OCI-LY3 (cell line): ENCODE measurements at regions not wholly inside any gene's neighbourhood (a gene's known extent, or its start where the extent isn't known, plus 50 kb on each side); places are given as distances from the start of the nearest gene placed in this dataset.

Experiments
- H2AFZ ChIP-seq: fragments of 200-600, 300-600 bp; shearing (Covaris generic); 2 replicates; pipeline ENCODE4 v1.6.0; 2014; ENCODE audit warnings: antibody characterized with exemption, low read depth, low read length
- H3K27ac ChIP-seq: fragments of 200-600, 300-600 bp; sonication (generic); 2 replicates; pipeline ENCODE4 v1.5.1; 2014; ENCODE audit warnings: mild to moderate bottlenecking, low read length, moderate library complexity, mixed read lengths
- H3K27me3 ChIP-seq: fragments of 200-600, 300-600 bp; sonication (generic); 2 replicates; pipeline ENCODE4 v1.6.1; 2014; ENCODE audit warnings: low read depth, low read length, mixed read lengths
- H3K36me3 ChIP-seq: fragments of 200-600, 300-600 bp; sonication (generic); replicated peaks from 2 replicates; pipeline ENCODE3; 2014; ENCODE audit warnings: low read depth, low read length, mixed read lengths
- H3K4me1 ChIP-seq: fragments of 300-600, 200-600 bp; sonication (generic); 2 replicates; pipeline ENCODE4 v1.6.1; 2014; ENCODE audit warnings: low read length, mixed read lengths
- H3K4me2 ChIP-seq: fragments of 200-600, 300-600 bp; sonication (generic); 2 replicates; pipeline ENCODE4 v1.6.1; 2014; ENCODE audit warnings: low read length, mixed read lengths
- H3K4me3 ChIP-seq: fragments of 300-600, 200-600 bp; sonication (generic); 2 replicates; pipeline ENCODE4 v1.5.1; 2014; ENCODE audit warnings: antibody characterized with exemption, mild to moderate bottlenecking, low read length, moderate library complexity
- H3K79me2 ChIP-seq: fragments of 300-600, 200-600 bp; shearing (Covaris generic); 2 replicates; pipeline ENCODE4 v1.6.1; 2014; ENCODE audit warnings: mild to moderate bottlenecking, low read length, mixed read lengths
- H3K9ac ChIP-seq: fragments of 300-600, 200-600 bp; shearing (Covaris generic); 2 replicates; pipeline ENCODE4 v1.6.0; 2014; ENCODE audit warnings: mild to moderate bottlenecking, low read length, moderate library complexity
- H3K9me3 ChIP-seq: fragments of 200-600, 300-600 bp; shearing (Covaris generic); 2 replicates; pipeline ENCODE4 v1.6.1; 2014; ENCODE audit warnings: low read length, mixed read lengths; ENCODE audit not compliant: insufficient read depth
- H4K20me1 ChIP-seq: fragments of 200-600, 300-600 bp; sonication (generic); 2 replicates; pipeline ENCODE4 v1.6.1; 2016; ENCODE audit warnings: low read length, mixed read lengths; ENCODE audit not compliant: insufficient read depth
- CTCF ChIP-seq: fragments of 200-600, 300-600 bp; sonication (generic); IDR thresholded peaks from 2 replicates; pipeline ENCODE4 v1.5.1; 2014; ENCODE audit warnings: antibody characterized with exemption, low read length, low read depth
- EZH2phosphoT487 ChIP-seq: fragments of 200-600 bp; shearing (Covaris generic); IDR thresholded peaks from 2 replicates; pipeline ENCODE4 v1.6.1; 2018; ENCODE audit warnings: antibody characterized with exemption, mixed run types, low read depth

GRCh38 chrX:128883650-128884049 lies 639.6 kb downstream of the SMARCA1 start:
- Histone ChIP-seq H3K27ac (no peak overlapping the region), H3K4me1 (no peaks in the 10 kb centered on the region), H3K9ac (no peak overlapping the region), H3K4me2 (no peak overlapping the region), H3K79me2 (no peaks in the 10 kb centered on the region), H3K4me3 (no peak overlapping the region), H3K9me3 (no peaks in the 10 kb centered on the region), H2AFZ (no peak overlapping the region), H4K20me1 (no peaks in the 10 kb centered on the region), H3K36me3 (no peaks in the 10 kb centered on the region), H3K27me3 (no peaks in the 10 kb centered on the region)
- TF ChIP-seq EZH2phosphoT487 = no peak
- TF ChIP-seq CTCF = no peak

- Histone ChIP-seq H3K9ac (no peak overlapping the region), H3K27ac (no peak overlapping the region), H3K9me3 (no peaks in the 10 kb centered on the region), H3K4me3 (no peak overlapping the region), H2AFZ (no peak overlapping the region), H3K4me2 (no peak overlapping the region), H3K27me3 (no peaks in the 10 kb centered on the region), H3K79me2 (no peaks in the 10 kb centered on the region), H4K20me1 (no peaks in the 10 kb centered on the region), H3K36me3 (no peaks in the 10 kb centered on the region), H3K4me1 (peaks cover 7% of the 10 kb centered on the region)
- no peak for TF ChIP-seq CTCF
- no peak for TF ChIP-seq EZH2phosphoT487
These were observed 652.9 kb downstream of the SMARCA1 start for GRCh38 chrX:128870361-128870760.

- TF ChIP-seq EZH2phosphoT487 (no peak), CTCF (no peak)
- H2AFZ ChIP-seq = no peak overlapping the region
- no peak overlapping the region for H3K4me2 ChIP-seq
- no peaks in the 10 kb centered on the region for H3K36me3 ChIP-seq
- H3K4me1 ChIP-seq = peaks cover 7% of the 10 kb centered on the region
- H3K27me3 ChIP-seq = no peaks in the 10 kb centered on the region
- H3K27ac ChIP-seq = no peak overlapping the region
- no peaks in the 10 kb centered on the region for H4K20me1 ChIP-seq
- no peaks in the 10 kb centered on the region for H3K79me2 ChIP-seq
- no peak overlapping the region for H3K9ac ChIP-seq
- no peak overlapping the region for H3K4me3 ChIP-seq
- no peaks in the 10 kb centered on the region for H3K9me3 ChIP-seq
These were observed 660.7 kb downstream of the SMARCA1 start for GRCh38 chrX:128862557-128862956.

- H3K4me1 ChIP-seq = no peaks in the 10 kb centered on the region
- H3K27ac ChIP-seq = no peak overlapping the region
- H3K9me3 ChIP-seq = no peaks in the 10 kb centered on the region
- no peaks in the 10 kb centered on the region for H4K20me1 ChIP-seq
- no peak overlapping the region for H2AFZ ChIP-seq
- no peaks in the 10 kb centered on the region for H3K79me2 ChIP-seq
- no peak overlapping the region for H3K4me2 ChIP-seq
- H3K27me3 ChIP-seq = no peaks in the 10 kb centered on the region
- H3K36me3 ChIP-seq = no peaks in the 10 kb centered on the region
- TF ChIP-seq EZH2phosphoT487 = no peak
- no peak for TF ChIP-seq CTCF
- H3K9ac ChIP-seq = no peak overlapping the region
- no peak overlapping the region for H3K4me3 ChIP-seq
These were observed 674.9 kb downstream of the SMARCA1 start for GRCh38 chrX:128848374-128848773.
